GM12864 (cell line): ENCODE measurements at regions not wholly inside any gene's neighbourhood (a gene's known extent, or its start where the extent isn't known, plus 50 kb on each side); places are given as distances from the start of the nearest gene placed in this dataset.
"Not testable (repeated sequence)": the region's sequence is repeated elsewhere in the genome, so short reads cannot be mapped to it uniquely, and the experiment has no call there.

Source experiments
- DNase-seq: peaks from one replicate; pipeline ENCODE4 v3.0.0-alpha.2; 2011; ENCODE audit warnings: low read depth
- H3K4me3 ChIP-seq: 2 replicates; pipeline ENCODE4 v1.5.1; 2011; ENCODE audit warnings: mild to moderate bottlenecking, low read depth, low read length, control low read depth
- CTCF ChIP-seq: IDR thresholded peaks from 2 replicates; pipeline ENCODE4 v1.5.1; 2011; ENCODE audit warnings: low read depth, mild to moderate bottlenecking, moderate library complexity, low read length, control low read depth, inconsistent platforms; ENCODE audit errors: missing control alignments

GRCh38 chr6:21933351-21933750 is 339.8 kb downstream of the SOX4 start:
- DNase-seq = no peak
- no peak overlapping the region for H3K4me3 ChIP-seq
- TF ChIP-seq CTCF = no peak

GRCh38 chr6:21935142-21935541 is 341.6 kb downstream of the SOX4 start:
- H3K4me3 ChIP-seq = no peak overlapping the region
- no peak for DNase-seq
- no peak for TF ChIP-seq CTCF

GRCh38 chr6:21935561-21936028 is 342.0 kb downstream of the SOX4 start:
- H3K4me3 ChIP-seq = no peak overlapping the region
- DNase-seq = no peak
- TF ChIP-seq CTCF = peak; percentile 70

GRCh38 chr6:21937466-21937865 is 343.9 kb downstream of the SOX4 start:
- TF ChIP-seq CTCF = no peak
- no peak overlapping the region for H3K4me3 ChIP-seq
- no peak for DNase-seq

GRCh38 chr6:21939066-21939465 is 345.5 kb downstream of the SOX4 start:
- not testable (repeated sequence) for DNase-seq, H3K4me3 ChIP-seq

GRCh38 chr6:21941926-21942325 is 348.4 kb downstream of the SOX4 start:
- TF ChIP-seq CTCF = no peak
- H3K4me3 ChIP-seq = no peak overlapping the region
- DNase-seq = no peak

GRCh38 chr6:21942897-21943296 is 349.3 kb downstream of the SOX4 start:
- no peak for TF ChIP-seq CTCF
- no peak overlapping the region for H3K4me3 ChIP-seq
- DNase-seq = no peak
